ENCODE measurements at regions not wholly inside any gene's neighbourhood (a gene's known extent, or its start where the extent isn't known, plus 50 kb on each side); places are given as distances from the start of the nearest gene placed in this dataset.

DNA sequence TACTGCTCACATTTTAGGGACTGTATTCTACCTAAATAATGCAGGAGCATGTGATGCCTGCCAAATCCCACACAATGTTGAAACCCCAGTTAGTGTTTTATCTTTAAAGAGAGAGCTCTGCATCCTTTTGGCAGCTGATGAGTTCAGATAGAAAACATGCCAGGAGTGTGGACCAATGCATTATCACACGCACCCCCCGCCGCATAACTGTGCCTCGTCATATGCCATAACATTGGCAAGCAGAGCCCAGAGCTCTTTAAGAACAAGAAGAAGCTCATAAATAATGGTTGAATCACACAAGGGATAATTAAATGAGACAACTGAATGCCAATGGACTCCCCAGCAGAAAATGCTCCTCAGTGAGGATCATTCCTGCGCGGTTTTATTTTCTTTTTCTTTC, 52.8 kb upstream of the RORB start:
- no peak overlapping the region for H3K4me3 Mint-ChIP-seq
- Histone ChIP-seq H3K27ac (ENCODE audit: low read depth in 1 of 2, low read length in 2 of 2) (no peak overlapping the region), H3K36me3 (ENCODE audit: insufficient read depth, low read length) (no peaks in the 10 kb centered on the region), H3K27me3 (ENCODE audit: control insufficient read depth in 1 of 2, insufficient read depth in 2 of 2, low read length in 2 of 2) (no peaks in the 10 kb centered on the region), H3K4me3 (ENCODE audit: low read length) (no peak overlapping the region), H3K4me1 (ENCODE audit: insufficient read depth, low read length) (no peaks in the 10 kb centered on the region), H3K9me3 (ENCODE audit: control insufficient read depth in 1 of 2, insufficient read depth in 1 of 2, low read length in 2 of 2) (no peaks in the 10 kb centered on the region)
- no peaks in the 10 kb centered on the region for H3K36me3 Mint-ChIP-seq (ENCODE audit: low read depth)
- DNase-seq (no peak), ATAC-seq (ENCODE audit: poor library complexity) (no peak)
- intact Hi-C loops (cut with DNase I, micrococcal nuclease): no loop called here
- CTCF ChIA-PET: no interaction called here
- no peak overlapping the region for H3K27ac Mint-ChIP-seq
- H3K9me3 Mint-ChIP-seq: peaks cover 4% of the 10 kb centered on the region
- POLR2A ChIA-PET: no interaction called here
- TF ChIP-seq, protein P1, sequence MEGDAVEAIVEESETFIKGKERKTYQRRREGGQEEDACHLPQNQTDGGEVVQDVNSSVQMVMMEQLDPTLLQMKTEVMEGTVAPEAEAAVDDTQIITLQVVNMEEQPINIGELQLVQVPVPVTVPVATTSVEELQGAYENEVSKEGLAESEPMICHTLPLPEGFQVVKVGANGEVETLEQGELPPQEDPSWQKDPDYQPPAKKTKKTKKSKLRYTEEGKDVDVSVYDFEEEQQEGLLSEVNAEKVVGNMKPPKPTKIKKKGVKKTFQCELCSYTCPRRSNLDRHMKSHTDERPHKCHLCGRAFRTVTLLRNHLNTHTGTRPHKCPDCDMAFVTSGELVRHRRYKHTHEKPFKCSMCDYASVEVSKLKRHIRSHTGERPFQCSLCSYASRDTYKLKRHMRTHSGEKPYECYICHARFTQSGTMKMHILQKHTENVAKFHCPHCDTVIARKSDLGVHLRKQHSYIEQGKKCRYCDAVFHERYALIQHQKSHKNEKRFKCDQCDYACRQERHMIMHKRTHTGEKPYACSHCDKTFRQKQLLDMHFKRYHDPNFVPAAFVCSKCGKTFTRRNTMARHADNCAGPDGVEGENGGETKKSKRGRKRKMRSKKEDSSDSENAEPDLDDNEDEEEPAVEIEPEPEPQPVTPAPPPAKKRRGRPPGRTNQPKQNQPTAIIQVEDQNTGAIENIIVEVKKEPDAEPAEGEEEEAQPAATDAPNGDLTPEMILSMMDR (IDR thresholded peaks at IDR 0.05): no peak
- H3K4me1 Mint-ChIP-seq (ENCODE audit: low read depth): no peaks in the 10 kb centered on the region
- H3K27me3 Mint-ChIP-seq: no peaks in the 10 kb centered on the region

Data from CD4-positive, alpha-beta T cell (primary cell).